GM06990 (cell line): ENCODE measurements at regions not wholly inside any gene's neighbourhood (a gene's known extent, or its start where the extent isn't known, plus 50 kb on each side); places are given as distances from the start of the nearest gene placed in this dataset.

Source experiments
- DNase-seq: peaks from one replicate; pipeline ENCODE4 v3.0.0-alpha.2; 2011; ENCODE audit not compliant: insufficient read length; ENCODE audit errors: extremely low read depth
- H3K27me3 ChIP-seq: replicated peaks from 2 replicates; pipeline ENCODE4 v1.6.0; 2011; ENCODE audit warnings: low read length; ENCODE audit not compliant: control insufficient read depth, insufficient read depth
- H3K36me3 ChIP-seq: 2 replicates; pipeline ENCODE4 v1.5.1; 2011; ENCODE audit warnings: low read length; ENCODE audit not compliant: control insufficient read depth, insufficient read depth
- H3K4me3 ChIP-seq: replicated peaks from 2 replicates; pipeline ENCODE4 v1.5.1; 2011; ENCODE audit warnings: low read depth, mild to moderate bottlenecking, control low read depth, low read length
- TF ChIP-seq, protein P1 (sequence below): IDR thresholded peaks from 2 replicates; pipeline ENCODE4 v1.5.1; 2011; ENCODE audit warnings: low read length, control low read depth, mild to moderate bottlenecking, inconsistent platforms; ENCODE audit not compliant: insufficient read depth, poor library complexity, severe bottlenecking

DNA sequence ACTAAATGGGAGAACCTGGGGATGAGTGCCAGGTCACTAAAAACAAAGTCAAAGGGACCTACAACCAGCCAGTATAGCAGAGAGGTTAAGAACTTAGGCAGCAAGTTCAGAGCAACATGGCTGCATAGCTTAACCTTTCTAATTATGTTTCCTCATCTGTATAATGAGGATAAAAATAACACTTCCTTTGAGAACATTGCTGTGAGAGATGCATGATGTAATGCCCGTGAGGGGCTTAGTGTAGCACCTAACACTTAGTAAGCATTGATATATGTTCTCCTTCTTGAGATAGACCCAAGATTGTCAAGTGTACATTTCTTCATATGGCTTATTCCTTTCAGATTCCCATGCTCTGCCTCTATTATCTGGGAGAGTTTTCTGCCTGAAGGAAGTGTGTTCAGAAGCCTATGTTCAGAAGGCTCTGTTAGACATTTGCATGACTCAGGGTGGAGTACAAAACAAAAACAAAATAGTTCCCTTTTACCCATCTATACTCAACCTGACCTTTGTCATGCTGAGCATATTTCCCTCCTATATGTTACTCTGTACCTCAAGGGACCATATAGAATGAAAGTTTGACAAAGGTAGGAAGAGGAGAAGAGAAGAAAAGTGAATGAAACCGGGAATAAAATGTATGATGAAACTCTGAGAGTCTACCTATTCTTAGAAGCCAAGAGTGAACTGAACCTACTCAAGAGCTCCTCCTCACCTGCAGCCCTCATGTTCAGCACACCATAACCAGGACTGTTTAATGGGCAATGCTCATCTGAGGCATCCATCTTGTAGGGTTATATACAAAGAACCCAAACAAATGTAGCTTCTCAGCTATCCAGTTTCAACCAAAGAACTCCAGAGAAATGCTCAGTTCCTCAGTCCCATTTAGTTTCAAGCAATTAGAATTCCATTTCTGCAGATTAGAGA, 70.7 kb upstream of the KCNMB2 start:
- peak; percentile 47 for DNase-seq

DNA sequence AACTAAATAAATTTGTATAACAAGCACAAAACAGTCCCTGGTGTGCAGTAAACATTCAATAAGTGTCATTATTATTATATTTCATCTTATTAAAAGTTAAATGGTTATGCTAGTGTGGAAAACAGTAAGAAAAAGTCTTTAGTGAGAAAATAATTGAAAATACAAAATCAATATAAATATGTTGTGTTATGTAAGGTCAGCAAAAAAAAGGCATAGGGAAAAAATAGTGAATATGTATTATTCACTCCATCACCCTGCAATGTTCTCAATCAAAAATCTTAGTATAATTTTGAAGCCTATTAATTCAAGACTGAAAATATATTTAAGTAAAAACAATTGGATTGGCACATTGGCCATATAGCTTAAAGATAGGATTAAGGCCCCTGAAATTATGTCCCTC, 63.3 kb upstream of the KCNMB2 start:
- H3K27me3 ChIP-seq, result no peaks in the 10 kb centered on the region
- DNase-seq, result no peak
- no peaks in the 10 kb centered on the region for H3K36me3 ChIP-seq
- H3K4me3 ChIP-seq, result no peak overlapping the region
- TF ChIP-seq, protein P1, sequence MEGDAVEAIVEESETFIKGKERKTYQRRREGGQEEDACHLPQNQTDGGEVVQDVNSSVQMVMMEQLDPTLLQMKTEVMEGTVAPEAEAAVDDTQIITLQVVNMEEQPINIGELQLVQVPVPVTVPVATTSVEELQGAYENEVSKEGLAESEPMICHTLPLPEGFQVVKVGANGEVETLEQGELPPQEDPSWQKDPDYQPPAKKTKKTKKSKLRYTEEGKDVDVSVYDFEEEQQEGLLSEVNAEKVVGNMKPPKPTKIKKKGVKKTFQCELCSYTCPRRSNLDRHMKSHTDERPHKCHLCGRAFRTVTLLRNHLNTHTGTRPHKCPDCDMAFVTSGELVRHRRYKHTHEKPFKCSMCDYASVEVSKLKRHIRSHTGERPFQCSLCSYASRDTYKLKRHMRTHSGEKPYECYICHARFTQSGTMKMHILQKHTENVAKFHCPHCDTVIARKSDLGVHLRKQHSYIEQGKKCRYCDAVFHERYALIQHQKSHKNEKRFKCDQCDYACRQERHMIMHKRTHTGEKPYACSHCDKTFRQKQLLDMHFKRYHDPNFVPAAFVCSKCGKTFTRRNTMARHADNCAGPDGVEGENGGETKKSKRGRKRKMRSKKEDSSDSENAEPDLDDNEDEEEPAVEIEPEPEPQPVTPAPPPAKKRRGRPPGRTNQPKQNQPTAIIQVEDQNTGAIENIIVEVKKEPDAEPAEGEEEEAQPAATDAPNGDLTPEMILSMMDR, result no peak

More for the DNA sequence above, 70.7 kb upstream of the KCNMB2 start:
- TF ChIP-seq, protein P1, result no peak
- Histone ChIP-seq H3K27me3 (no peaks in the 10 kb centered on the region), H3K36me3 (no peaks in the 10 kb centered on the region), H3K4me3 (no peak overlapping the region)

DNA sequence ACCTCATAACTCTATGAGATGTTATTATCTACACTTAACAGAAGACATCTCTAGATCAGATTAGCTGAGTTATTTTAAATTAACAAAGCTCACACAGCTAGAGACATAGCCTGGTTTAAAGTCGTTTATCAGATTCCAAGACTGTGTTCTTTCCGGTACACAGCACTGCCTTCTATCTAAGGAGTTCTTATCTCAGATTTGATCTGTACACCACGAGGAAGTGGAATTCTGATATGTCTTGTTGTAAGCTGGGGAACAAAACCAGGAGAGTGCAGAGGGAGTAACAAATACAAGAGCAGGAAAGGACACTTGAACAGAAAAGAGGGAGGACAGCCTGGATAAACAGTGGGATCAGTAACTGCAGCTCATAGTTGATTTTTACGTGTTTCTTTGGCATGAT, 61.7 kb upstream of the KCNMB2 start:
- H3K27me3 ChIP-seq, result no peaks in the 10 kb centered on the region
- no peaks in the 10 kb centered on the region for H3K36me3 ChIP-seq
- no peak for DNase-seq

DNA sequence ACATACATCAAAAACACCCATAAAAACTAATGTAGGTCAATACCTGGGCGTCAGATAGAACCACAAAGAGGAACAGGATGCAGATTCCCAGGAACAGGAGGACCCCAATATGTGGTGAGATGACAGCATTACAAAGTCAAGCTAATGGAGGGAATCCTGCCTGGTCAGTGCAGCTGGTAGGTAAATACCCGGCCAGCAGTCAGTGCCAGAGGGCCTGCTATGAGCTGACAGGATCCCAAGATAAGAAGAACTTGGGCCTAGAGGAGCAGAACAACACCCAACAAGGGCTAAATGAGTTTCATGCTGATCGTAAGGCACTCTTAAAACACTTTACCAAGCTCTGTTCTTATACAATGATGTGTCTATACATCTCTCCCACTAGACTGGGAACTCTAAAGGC, 61.2 kb upstream of the KCNMB2 start:
- DNase-seq, result no peak
- TF ChIP-seq, protein P1, result no peak
- Histone ChIP-seq H3K36me3 (no peaks in the 10 kb centered on the region), H3K27me3 (no peaks in the 10 kb centered on the region), H3K4me3 (no peak overlapping the region)

More for the DNA sequence above, 61.7 kb upstream of the KCNMB2 start:
- TF ChIP-seq, protein P1, result no peak
- no peak overlapping the region for H3K4me3 ChIP-seq

DNA sequence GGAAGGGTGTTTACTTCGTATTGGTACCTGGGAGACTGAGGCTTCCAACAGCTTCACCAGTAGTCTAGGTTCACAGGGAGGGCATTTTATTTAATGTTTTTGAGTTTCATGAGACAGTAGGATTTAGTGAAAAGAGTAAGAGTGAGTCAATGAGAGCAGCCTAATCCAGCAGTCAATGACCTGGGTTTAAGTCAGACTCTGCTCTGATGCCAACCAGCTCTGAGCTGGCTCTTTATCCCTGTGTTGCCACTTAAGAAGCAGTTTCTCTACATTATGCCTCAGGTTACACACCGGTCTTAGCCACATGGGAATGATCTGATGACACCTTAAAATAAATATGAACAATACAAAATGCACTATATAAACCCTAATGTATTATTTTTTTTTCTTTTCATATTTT, 59.4 kb upstream of the KCNMB2 start:
- H3K36me3 ChIP-seq, result no peaks in the 10 kb centered on the region
- no peak for DNase-seq
- TF ChIP-seq, protein P1, result no peak
- no peaks in the 10 kb centered on the region for H3K27me3 ChIP-seq
- no peak overlapping the region for H3K4me3 ChIP-seq
